Retinal pigment epithelial cell (primary cell): ENCODE measurements at regions not wholly inside any gene's neighbourhood (a gene's known extent, or its start where the extent isn't known, plus 50 kb on each side); places are given as distances from the start of the nearest gene placed in this dataset.
A peak's percentile ranks its signal among the peaks of the same experiment; 100 is the strongest.

Source experiments
- DNase-seq: peaks from one replicate; pipeline ENCODE4 v3.0.0-alpha.2; 2010; ENCODE audit warnings: low read depth
- H3K4me3 ChIP-seq: 2 replicates; pipeline ENCODE4 v1.5.1; 2011; ENCODE audit warnings: mild to moderate bottlenecking, low read length, control low read depth, moderate library complexity
- TF ChIP-seq, protein P1 (sequence below): conservative IDR thresholded peaks from 2 replicates; pipeline ENCODE4 v1.5.1; 2011; ENCODE audit warnings: low read depth, low read length, control low read depth, inconsistent platforms

DNA sequence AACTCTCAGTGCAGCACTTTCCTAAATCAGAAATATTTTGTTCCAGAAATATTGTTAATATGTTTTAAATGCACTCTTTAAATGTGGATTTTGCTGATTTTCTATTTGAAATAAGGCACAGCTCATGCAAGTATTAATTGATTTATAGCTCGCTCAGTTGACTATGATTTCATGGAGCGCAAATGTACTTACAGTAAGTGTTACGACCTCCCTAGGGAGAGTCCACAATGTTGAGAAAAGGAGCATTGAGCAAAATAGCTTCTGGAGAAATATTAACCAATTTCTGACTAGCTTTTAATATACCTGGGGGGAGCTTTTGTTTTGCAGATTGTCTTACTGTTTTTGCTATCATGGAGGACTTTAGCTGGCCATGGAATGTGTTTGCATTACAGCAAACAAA is 1687.5 kb downstream of the STIM2 start:
- TF ChIP-seq, protein P1, sequence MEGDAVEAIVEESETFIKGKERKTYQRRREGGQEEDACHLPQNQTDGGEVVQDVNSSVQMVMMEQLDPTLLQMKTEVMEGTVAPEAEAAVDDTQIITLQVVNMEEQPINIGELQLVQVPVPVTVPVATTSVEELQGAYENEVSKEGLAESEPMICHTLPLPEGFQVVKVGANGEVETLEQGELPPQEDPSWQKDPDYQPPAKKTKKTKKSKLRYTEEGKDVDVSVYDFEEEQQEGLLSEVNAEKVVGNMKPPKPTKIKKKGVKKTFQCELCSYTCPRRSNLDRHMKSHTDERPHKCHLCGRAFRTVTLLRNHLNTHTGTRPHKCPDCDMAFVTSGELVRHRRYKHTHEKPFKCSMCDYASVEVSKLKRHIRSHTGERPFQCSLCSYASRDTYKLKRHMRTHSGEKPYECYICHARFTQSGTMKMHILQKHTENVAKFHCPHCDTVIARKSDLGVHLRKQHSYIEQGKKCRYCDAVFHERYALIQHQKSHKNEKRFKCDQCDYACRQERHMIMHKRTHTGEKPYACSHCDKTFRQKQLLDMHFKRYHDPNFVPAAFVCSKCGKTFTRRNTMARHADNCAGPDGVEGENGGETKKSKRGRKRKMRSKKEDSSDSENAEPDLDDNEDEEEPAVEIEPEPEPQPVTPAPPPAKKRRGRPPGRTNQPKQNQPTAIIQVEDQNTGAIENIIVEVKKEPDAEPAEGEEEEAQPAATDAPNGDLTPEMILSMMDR, result no peak
- DNase-seq, result no peak
- no peak overlapping the region for H3K4me3 ChIP-seq

DNA sequence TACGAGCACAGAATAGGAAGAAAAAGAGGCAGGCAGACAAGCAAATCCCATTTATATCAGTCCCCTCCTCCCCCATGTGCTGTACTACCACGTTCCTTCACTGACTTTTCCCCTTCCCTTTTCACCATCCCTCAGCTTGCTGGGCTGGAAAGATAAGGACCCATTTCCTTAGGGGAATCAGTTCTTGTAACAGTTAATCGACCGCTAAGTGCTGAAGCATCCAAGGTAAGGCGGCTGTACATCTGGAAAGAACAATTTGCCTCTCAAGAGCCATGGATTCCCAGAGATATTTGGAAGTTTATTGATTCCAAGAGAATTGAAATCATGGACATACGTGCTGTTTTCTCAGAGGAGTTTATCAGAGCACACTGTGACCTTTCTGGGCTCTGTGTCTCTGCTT is 1688.0 kb downstream of the STIM2 start:
- H3K4me3 ChIP-seq, result no peak overlapping the region
- no peak for DNase-seq
- TF ChIP-seq, protein P1, result no peak

DNA sequence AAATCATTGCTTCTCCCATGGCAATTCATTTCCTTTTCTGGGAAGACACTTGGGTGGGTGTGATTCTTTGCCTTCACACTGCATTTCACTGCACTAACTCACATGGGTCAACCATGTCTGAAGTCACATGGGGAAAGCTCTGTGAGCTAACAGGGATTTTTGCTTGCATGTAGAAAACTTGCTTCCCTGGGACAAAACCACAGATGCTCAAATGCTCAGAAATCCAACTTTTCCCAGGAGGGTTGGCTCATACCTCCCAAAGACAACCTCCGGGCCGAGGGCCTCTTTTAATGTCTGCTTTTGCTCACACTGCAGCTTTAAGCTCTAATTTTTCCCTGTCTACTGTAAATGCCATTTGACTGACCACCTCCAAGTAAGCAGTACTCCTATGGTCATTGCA is 1695.2 kb downstream of the STIM2 start:
- no peak for DNase-seq
- TF ChIP-seq, protein P1, result no peak
- H3K4me3 ChIP-seq, result no peak overlapping the region

DNA sequence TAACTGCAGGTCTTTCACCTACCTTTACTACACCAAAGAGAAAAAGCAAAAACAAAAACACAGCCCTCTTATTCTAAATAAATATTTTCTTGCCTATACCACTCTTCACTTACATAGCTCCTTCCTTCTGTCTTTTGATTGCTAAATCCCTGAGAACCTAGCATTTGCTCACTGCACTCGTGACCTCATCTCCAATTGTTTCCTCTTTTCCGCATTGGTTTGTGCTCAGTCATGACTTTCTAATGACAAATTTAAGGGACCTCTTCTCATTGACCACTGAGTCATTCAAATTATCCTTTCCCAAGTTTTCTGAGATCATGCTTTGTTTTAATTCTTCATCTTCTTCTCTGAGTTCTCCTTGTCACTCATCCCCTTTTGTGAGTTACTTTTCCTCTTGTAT is 1697.1 kb downstream of the STIM2 start:
- H3K4me3 ChIP-seq, result no peak overlapping the region
- TF ChIP-seq, protein P1, result no peak
- DNase-seq, result no peak

DNA sequence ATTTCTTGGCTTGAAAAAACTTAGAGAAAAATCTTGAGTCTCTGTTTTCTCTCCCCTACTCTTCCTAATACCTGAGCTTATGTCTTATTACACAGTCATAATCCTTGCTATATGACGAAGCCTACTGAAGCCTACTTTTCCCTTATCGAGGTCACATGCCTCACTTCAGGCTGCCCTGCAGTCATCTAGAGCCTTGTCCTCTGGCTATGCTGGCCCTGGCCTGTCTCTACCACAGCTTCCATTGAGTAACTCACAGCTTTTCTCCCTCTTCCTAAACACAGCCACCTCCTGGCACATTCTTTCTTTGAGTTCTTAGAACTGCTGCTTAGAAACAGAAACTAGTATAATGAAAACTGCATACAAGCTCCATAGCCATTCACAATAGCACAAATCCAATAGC is 1698.3 kb downstream of the STIM2 start:
- TF ChIP-seq, protein P1, result no peak
- DNase-seq, result peak; percentile 51
- H3K4me3 ChIP-seq, result no peak overlapping the region

DNA sequence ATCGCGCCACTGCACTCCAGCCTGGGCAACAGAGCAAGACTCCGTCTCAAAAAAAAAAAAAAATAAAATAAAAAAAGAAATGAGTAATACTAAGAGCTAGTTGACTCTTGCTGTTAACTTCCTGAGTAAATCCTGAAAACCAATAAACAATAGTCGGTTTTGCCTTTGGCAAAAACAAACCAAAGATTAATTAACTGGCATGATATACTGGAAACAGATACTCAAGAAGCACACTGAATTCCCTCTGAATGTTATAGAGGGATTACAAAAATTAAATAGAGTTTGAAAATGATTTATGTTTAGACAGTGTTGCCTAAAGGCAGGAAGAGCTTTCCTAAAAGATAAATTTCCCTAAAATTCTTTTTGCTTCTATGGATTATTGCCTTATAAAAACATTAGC is 1702.3 kb downstream of the STIM2 start:
- TF ChIP-seq, protein P1, result no peak
- no peak overlapping the region for H3K4me3 ChIP-seq
- no peak for DNase-seq

DNA sequence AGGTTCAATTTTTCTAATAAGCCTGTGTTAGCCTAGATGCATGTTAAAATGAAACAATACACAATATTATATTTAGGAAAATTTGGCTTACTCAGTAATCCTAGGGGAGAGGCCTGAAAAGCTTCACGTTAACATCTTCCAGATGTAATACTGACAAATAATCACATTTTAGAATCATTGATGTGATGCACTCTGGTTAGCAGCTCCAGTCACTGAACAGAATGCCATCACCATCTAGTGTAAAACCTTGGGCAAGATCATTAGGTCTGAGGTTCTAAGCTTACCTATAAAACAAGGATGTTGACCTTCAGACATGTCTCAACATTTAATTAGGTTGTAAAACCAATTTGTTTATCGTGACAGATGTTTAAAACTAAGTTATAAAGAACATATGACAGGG is 1704.8 kb downstream of the STIM2 start:
- no peak overlapping the region for H3K4me3 ChIP-seq
- no peak for DNase-seq
- TF ChIP-seq, protein P1, result no peak
